Karpas-422 (cell line): ENCODE measurements at regions not wholly inside any gene's neighbourhood (a gene's known extent, or its start where the extent isn't known, plus 50 kb on each side); places are given as distances from the start of the nearest gene placed in this dataset.

Experiments used
- DNase-seq: peaks from one replicate; pipeline ENCODE4 v3.0.0-alpha.2; 2015
- H2AFZ ChIP-seq: fragments of 200-600 bp; sonication (generic); 2 replicates; pipeline ENCODE4 v1.6.1; 2014; ENCODE audit warnings: antibody characterized with exemption, low read length, mixed read lengths
- H3K27ac ChIP-seq: fragments of 200-600 bp; sonication (generic); 2 replicates; pipeline ENCODE4 v1.5.1; 2014; ENCODE audit warnings: mild to moderate bottlenecking, low read length, moderate library complexity
- H3K27me3 ChIP-seq: fragments of 200-600 bp; sonication (generic); 2 replicates; pipeline ENCODE4 v1.6.1; 2014; ENCODE audit warnings: low read length, mixed read lengths
- H3K36me3 ChIP-seq: fragments of 200-600 bp; sonication (generic); 2 replicates; pipeline ENCODE4 v1.6.1; 2014; ENCODE audit warnings: low read length, mixed read lengths; ENCODE audit not compliant: insufficient read depth
- H3K4me1 ChIP-seq: fragments of 200-600 bp; sonication (generic); 2 replicates; pipeline ENCODE4 v1.6.1; 2014; ENCODE audit warnings: mild to moderate bottlenecking, low read length, mixed read lengths
- H3K4me2 ChIP-seq: fragments of 200-600 bp; sonication (generic); 2 replicates; pipeline ENCODE4 v1.6.1; 2014; ENCODE audit warnings: low read length, low read depth, mild to moderate bottlenecking; ENCODE audit not compliant: poor library complexity, severe bottlenecking
- H3K4me3 ChIP-seq: fragments of 200-600 bp; sonication (generic); 2 replicates; pipeline ENCODE4 v1.5.1; 2014; ENCODE audit warnings: mild to moderate bottlenecking, antibody characterized with exemption, low read length, mixed read lengths
- H3K79me2 ChIP-seq: fragments of 200-600 bp; sonication (generic); 2 replicates; pipeline ENCODE4 v1.6.1; 2014; ENCODE audit warnings: mild to moderate bottlenecking, low read length, mixed read lengths
- H3K9ac ChIP-seq: fragments of 200-600 bp; sonication (generic); 2 replicates; pipeline ENCODE4 v1.6.0; 2014; ENCODE audit warnings: low read length
- H3K9me2 ChIP-seq: fragments of 200-600 bp; sonication (generic), shearing (Covaris generic); replicated peaks from 2 replicates; pipeline ENCODE4 v1.6.0; 2014; ENCODE audit warnings: mild to moderate bottlenecking, low read length, moderate library complexity; ENCODE audit not compliant: insufficient read depth
- H3K9me3 ChIP-seq: fragments of 300-700, 200-600 bp; sonication (generic); 2 replicates; pipeline ENCODE4 v1.6.1; 2014; ENCODE audit warnings: low read length, mixed read lengths
- H4K20me1 ChIP-seq: fragments of 200-600 bp; sonication (generic); 2 replicates; pipeline ENCODE4 v1.6.1; 2014; ENCODE audit warnings: mild to moderate bottlenecking, antibody characterized with exemption, low read length, low read depth; ENCODE audit not compliant: insufficient read depth

- no peak overlapping the region for H2AFZ ChIP-seq
- H3K9me3 ChIP-seq: no peaks in the 10 kb centered on the region
- H3K9ac ChIP-seq: no peak overlapping the region
- H4K20me1 ChIP-seq: no peaks in the 10 kb centered on the region
- H3K27me3 ChIP-seq: no peaks in the 10 kb centered on the region
- no peak for DNase-seq
- H3K79me2 ChIP-seq: no peaks in the 10 kb centered on the region
- H3K36me3 ChIP-seq: no peaks in the 10 kb centered on the region
- H3K9me2 ChIP-seq: no peaks in the 10 kb centered on the region
- H3K4me2 ChIP-seq: no peak overlapping the region
- H3K27ac ChIP-seq: no peak overlapping the region
- H3K4me3 ChIP-seq: no peak overlapping the region
- H3K4me1 ChIP-seq: no peaks in the 10 kb centered on the region
Measured at GRCh38 chr7:156173346-156173745, 361.1 kb upstream of the SHH start.

DNA sequence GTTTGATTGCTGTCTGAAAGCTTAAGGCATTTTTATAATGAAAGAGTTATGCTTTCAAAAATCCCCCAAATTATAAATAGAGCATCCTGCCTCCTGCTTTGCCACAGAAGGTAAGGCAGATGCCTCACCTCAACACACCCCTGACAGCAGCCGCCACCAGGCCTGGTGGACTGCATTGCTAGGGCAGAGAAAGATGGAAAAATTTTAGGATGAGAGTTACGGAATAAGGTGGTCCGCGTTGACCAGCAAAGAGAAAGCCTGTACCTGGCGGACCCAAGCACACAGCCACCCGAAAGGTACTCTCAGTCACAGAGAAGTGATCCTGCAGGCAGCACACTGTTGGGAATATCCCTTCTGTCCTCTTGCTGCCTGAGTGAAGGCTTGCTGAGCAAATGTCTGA lies 360.4 kb upstream of the SHH start:
- Histone ChIP-seq H3K27ac (no peak overlapping the region), H3K79me2 (no peaks in the 10 kb centered on the region), H3K27me3 (no peaks in the 10 kb centered on the region), H3K4me3 (no peak overlapping the region), H3K4me1 (no peaks in the 10 kb centered on the region), H3K9me2 (no peaks in the 10 kb centered on the region), H2AFZ (no peak overlapping the region), H3K9ac (no peak overlapping the region), H3K4me2 (no peak overlapping the region), H3K9me3 (no peaks in the 10 kb centered on the region), H4K20me1 (no peaks in the 10 kb centered on the region), H3K36me3 (no peaks in the 10 kb centered on the region)
- no peak for DNase-seq

DNA sequence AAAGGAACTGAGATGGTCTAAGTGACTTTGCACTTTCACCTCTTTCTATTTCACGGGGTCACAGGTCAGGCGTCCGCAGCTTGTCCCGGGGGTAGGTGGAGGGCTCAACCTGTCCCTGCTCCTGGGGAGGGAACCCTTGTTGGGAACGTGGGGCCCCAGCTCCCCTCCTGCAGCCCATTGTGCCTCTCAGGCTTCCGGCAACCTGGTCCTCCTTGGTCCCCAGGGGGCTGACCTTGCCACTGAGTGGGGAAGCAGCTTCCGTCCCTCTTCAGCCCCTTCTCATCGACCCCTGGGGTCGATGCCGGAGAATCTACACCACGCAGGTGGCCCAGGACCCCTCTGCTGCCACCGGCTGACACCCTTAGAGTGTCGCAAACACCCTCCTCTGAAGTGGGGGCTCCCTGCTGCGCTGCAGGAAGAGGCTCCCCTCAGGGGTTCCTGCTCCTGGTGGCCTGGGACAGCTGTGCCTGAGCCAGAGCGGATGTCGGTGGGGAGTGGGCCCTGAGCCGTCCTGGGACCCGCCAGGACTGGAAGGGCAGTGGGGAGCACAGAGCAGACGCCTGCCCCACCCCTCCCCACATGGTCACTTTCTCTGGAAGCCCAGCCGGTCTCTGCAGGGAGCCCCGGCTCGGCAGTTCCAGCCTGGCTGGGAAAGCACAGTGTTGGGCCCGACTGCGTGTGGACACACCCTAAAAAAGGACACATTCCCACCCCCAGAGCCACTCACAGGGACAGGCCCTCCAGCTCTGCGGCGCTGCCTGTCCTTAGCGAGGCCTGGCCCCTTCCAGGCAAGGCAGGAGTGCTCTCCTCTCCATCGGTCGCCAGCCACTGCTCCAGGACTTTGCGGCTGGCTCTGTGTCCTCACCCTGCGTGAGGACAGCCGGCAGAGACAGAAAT lies 357.5 kb upstream of the SHH start:
- H3K4me2 ChIP-seq: no peak overlapping the region
- H3K4me1 ChIP-seq: no peaks in the 10 kb centered on the region
- H3K9me3 ChIP-seq: no peaks in the 10 kb centered on the region
- H3K9ac ChIP-seq: no peak overlapping the region
- no peaks in the 10 kb centered on the region for H3K27me3 ChIP-seq
- H2AFZ ChIP-seq: no peak overlapping the region
- H3K79me2 ChIP-seq: no peaks in the 10 kb centered on the region
- no peak overlapping the region for H3K27ac ChIP-seq
- no peaks in the 10 kb centered on the region for H3K36me3 ChIP-seq
- H3K9me2 ChIP-seq: no peaks in the 10 kb centered on the region
- no peaks in the 10 kb centered on the region for H4K20me1 ChIP-seq
- H3K4me3 ChIP-seq: no peak overlapping the region
- no peak for DNase-seq

DNA sequence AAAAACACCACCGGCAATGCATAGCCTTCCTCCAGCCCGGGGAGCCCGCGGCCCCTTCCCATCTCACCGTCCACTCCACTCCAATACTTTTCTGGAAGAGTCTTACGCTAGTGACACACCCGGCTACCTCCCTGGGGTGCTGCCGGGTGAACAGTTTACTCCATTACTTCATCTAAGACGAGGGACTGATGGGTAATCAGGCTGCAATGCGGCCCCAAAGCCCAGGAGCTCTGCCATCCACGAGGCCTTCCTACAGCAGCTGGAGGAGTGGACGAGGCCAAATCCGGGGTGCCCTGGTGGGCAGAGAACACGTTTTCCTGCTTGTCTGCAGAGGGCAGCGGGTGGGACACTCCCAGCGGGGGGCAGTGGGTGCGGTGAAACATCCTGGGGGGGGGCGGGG lies 356.2 kb upstream of the SHH start:
- H3K9me2 ChIP-seq: no peaks in the 10 kb centered on the region
- no peak overlapping the region for H2AFZ ChIP-seq
- H3K27me3 ChIP-seq: no peaks in the 10 kb centered on the region
- no peak overlapping the region for H3K4me3 ChIP-seq
- H3K79me2 ChIP-seq: no peaks in the 10 kb centered on the region
- H3K36me3 ChIP-seq: no peaks in the 10 kb centered on the region
- H3K4me1 ChIP-seq: no peaks in the 10 kb centered on the region
- no peak overlapping the region for H3K9ac ChIP-seq
- no peak overlapping the region for H3K4me2 ChIP-seq
- no peak overlapping the region for H3K27ac ChIP-seq
- H4K20me1 ChIP-seq: no peaks in the 10 kb centered on the region
- DNase-seq: no peak
- no peaks in the 10 kb centered on the region for H3K9me3 ChIP-seq

- Histone ChIP-seq H3K4me1 (no peaks in the 10 kb centered on the region), H3K79me2 (no peaks in the 10 kb centered on the region), H3K9ac (no peak overlapping the region), H4K20me1 (no peaks in the 10 kb centered on the region), H3K4me2 (no peak overlapping the region), H3K9me3 (no peaks in the 10 kb centered on the region), H3K36me3 (no peaks in the 10 kb centered on the region), H3K4me3 (no peak overlapping the region), H3K27ac (no peak overlapping the region), H3K9me2 (no peaks in the 10 kb centered on the region), H3K27me3 (no peaks in the 10 kb centered on the region), H2AFZ (no peak overlapping the region)
- no peak for DNase-seq
Measured at GRCh38 chr7:156167987-156168386, 355.7 kb upstream of the SHH start.

DNA sequence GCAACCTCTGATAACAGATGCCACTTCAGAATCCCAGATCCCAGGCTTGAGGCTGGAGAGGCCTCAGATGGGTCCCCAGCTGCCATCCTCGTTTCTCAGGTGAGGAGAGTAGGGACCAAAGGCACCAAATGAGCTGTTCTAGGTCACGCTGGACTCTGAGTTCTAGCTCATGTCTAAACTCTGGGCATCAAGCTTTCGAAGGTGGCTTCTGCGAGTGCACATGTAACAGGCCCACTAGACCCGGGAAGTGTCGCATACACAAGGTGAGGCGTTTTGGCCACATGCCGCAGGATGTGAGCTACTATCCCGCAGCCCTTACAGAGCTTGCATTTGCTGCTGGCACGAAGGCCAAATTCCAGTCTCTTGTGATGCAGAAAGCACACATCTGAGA lies 355.1 kb upstream of the SHH start:
- Histone ChIP-seq H3K27ac (no peak overlapping the region), H3K27me3 (no peaks in the 10 kb centered on the region), H3K79me2 (no peaks in the 10 kb centered on the region), H3K4me3 (no peak overlapping the region), H4K20me1 (no peaks in the 10 kb centered on the region), H3K9me2 (no peaks in the 10 kb centered on the region), H2AFZ (no peak overlapping the region), H3K9me3 (no peaks in the 10 kb centered on the region), H3K9ac (no peak overlapping the region), H3K4me2 (no peak overlapping the region), H3K36me3 (no peaks in the 10 kb centered on the region), H3K4me1 (no peaks in the 10 kb centered on the region)
- DNase-seq: no peak

DNA sequence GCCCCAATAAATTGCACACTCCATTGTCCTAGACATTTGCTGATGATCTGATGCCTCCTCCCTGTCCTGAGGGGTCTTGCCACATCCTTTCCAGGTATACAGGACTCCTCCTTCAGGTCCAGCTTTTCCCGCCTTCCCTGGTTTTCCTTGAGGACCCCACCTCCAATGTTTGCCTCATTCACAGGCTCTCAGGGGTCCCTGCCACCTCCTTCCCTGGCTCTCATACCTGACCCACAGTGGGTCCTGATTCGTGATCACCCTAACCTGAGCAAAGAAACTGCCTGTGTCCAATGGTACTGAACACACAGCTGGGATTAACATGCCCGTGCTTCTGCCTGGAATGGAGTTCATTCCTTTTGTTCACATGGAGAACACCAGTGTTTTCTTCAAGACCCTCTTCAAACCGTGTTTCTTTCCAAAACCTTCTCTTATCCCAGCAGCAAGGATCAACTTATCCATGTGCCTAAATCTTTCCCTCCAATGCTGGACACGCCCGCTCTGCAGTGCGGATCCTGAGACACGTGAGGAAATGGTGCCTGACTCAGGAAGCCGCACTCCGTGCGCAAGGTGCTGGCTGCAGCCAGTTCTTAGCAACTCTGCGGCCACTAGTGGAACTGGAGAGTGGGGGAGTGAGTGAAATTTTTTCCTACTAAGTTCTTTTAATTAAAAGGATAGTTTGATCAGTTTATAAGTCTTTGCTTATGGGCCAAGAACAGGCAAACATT lies 354.6 kb upstream of the SHH start:
- Histone ChIP-seq H3K36me3 (no peaks in the 10 kb centered on the region), H3K9ac (no peak overlapping the region), H2AFZ (no peak overlapping the region), H3K27ac (no peak overlapping the region), H3K4me2 (no peak overlapping the region), H3K9me3 (no peaks in the 10 kb centered on the region), H3K79me2 (no peaks in the 10 kb centered on the region), H3K27me3 (no peaks in the 10 kb centered on the region), H3K9me2 (no peaks in the 10 kb centered on the region), H3K4me3 (no peak overlapping the region), H3K4me1 (no peaks in the 10 kb centered on the region), H4K20me1 (no peaks in the 10 kb centered on the region)
- no peak for DNase-seq

DNA sequence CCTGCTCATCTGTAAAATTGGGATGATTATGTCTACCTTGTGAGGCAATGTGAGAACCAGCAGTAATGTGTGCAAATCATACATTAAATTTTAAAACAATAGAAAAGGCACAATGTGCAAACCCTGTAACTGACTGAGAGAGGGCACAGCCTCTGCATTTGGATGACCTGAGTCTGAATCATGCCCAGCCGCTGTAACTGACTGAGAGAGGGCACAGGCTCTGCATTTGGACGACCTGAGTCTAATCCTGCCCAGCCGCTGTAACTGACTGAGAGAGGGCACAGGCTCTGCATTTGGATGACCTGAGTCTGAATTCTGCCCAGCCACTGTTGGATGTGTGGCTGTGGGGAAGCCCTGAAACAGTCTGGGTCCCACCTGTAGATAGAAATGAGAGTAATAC lies 351.5 kb upstream of the SHH start:
- Histone ChIP-seq H3K4me2 (no peak overlapping the region), H2AFZ (no peak overlapping the region), H3K4me3 (no peak overlapping the region), H3K9ac (no peak overlapping the region), H3K79me2 (no peaks in the 10 kb centered on the region), H3K27ac (no peak overlapping the region), H4K20me1 (no peaks in the 10 kb centered on the region), H3K9me3 (no peaks in the 10 kb centered on the region), H3K9me2 (no peaks in the 10 kb centered on the region), H3K36me3 (no peaks in the 10 kb centered on the region), H3K27me3 (no peaks in the 10 kb centered on the region), H3K4me1 (no peaks in the 10 kb centered on the region)
- DNase-seq: no peak
